ENCODE measurements at regions not wholly inside any gene's neighbourhood (a gene's known extent, or its start where the extent isn't known, plus 50 kb on each side); places are given as distances from the start of the nearest gene placed in this dataset.

- TF ChIP-seq CTCF (conservative IDR thresholded peaks at IDR 0.05) (no peak), EZH2 (IDR thresholded peaks at IDR 0.05; ENCODE audit: low read depth) (no peak)
These were observed 864.4 kb downstream of the VGLL3 start for GRCh38 chr3:86126552-86126951.
